ENCODE measurements at regions not wholly inside any gene's neighbourhood (a gene's known extent, or its start where the extent isn't known, plus 50 kb on each side); places are given as distances from the start of the nearest gene placed in this dataset.

GRCh38 chr10:70950801-70951200, 62.4 kb upstream of the PCBD1 start:
- no peak for TF ChIP-seq CTCF (IDR thresholded peaks at IDR 0.05; ENCODE audit: low read length)
- TF ChIP-seq EZH2 (IDR thresholded peaks at IDR 0.05; ENCODE audit: borderline replicate concordance, low read length) = no peak
